ENCODE measurements at regions not wholly inside any gene's neighbourhood (a gene's known extent, or its start where the extent isn't known, plus 50 kb on each side); places are given as distances from the start of the nearest gene placed in this dataset.
"Not testable (repeated sequence)": the region's sequence is repeated elsewhere in the genome, so short reads cannot be mapped to it uniquely, and the experiment has no call there.

- DNase-seq (ENCODE audit: low spot score), result no peak
Measured at GRCh38 chr2:44051593-44052347, 56.0 kb upstream of the LRPPRC start.

- DNase-seq (ENCODE audit: low spot score), result no peak
Measured at GRCh38 chr2:44052584-44052983, 56.8 kb upstream of the LRPPRC start.

GRCh38 chr2:44053052-44053451 lies 57.3 kb upstream of the LRPPRC start:
- no peak for DNase-seq (ENCODE audit: low spot score)

- DNase-seq (ENCODE audit: low spot score), result no peak
Measured at GRCh38 chr2:44053456-44053855, 57.7 kb upstream of the LRPPRC start.

GRCh38 chr2:44055229-44055628 lies 59.4 kb upstream of the LRPPRC start:
- DNase-seq (ENCODE audit: low spot score), result no peak

GRCh38 chr2:44055664-44056063 lies 59.9 kb upstream of the LRPPRC start:
- no peak for DNase-seq (ENCODE audit: low spot score)

- no peak for DNase-seq (ENCODE audit: low spot score)
Measured at GRCh38 chr2:44056947-44057346, 61.2 kb upstream of the LRPPRC start.

GRCh38 chr2:44060286-44060685 lies 64.5 kb upstream of the LRPPRC start:
- not testable (repeated sequence) for DNase-seq (ENCODE audit: low spot score)

- no peak for DNase-seq (ENCODE audit: low spot score)
Measured at GRCh38 chr2:44060990-44061389, 65.2 kb upstream of the LRPPRC start.

- DNase-seq (ENCODE audit: low spot score), result no peak
Measured at GRCh38 chr2:44061469-44061868, 65.7 kb upstream of the LRPPRC start.

- DNase-seq (ENCODE audit: low spot score), result no peak
Measured at GRCh38 chr2:44061876-44062275, 66.1 kb upstream of the LRPPRC start.

- no peak for DNase-seq (ENCODE audit: low spot score)
Measured at GRCh38 chr2:44063033-44063432, 67.2 kb upstream of the LRPPRC start.

- not testable (repeated sequence) for DNase-seq (ENCODE audit: low spot score)
Measured at GRCh38 chr2:44064281-44064680, 68.5 kb upstream of the LRPPRC start.

- DNase-seq (ENCODE audit: low spot score), result not testable (repeated sequence)
Measured at GRCh38 chr2:44067012-44067790, 71.4 kb upstream of the LRPPRC start.

- not testable (repeated sequence) for DNase-seq (ENCODE audit: low spot score)
Measured at GRCh38 chr2:44067791-44068181, 72.0 kb upstream of the LRPPRC start.

- no peak for DNase-seq (ENCODE audit: low spot score)
Measured at GRCh38 chr2:44071454-44072046, 75.8 kb upstream of the LRPPRC start.

- not testable (repeated sequence) for DNase-seq (ENCODE audit: low spot score)
Measured at GRCh38 chr2:44073667-44074066, 77.9 kb upstream of the LRPPRC start.

- DNase-seq (ENCODE audit: low spot score), result not testable (repeated sequence)
Measured at GRCh38 chr2:44074795-44075194, 79.0 kb upstream of the LRPPRC start.

- DNase-seq (ENCODE audit: low spot score), result no peak
Measured at GRCh38 chr2:44075541-44075940, 79.8 kb upstream of the LRPPRC start.

GRCh38 chr2:44077942-44078511 lies 82.2 kb upstream of the LRPPRC start:
- no peak for DNase-seq (ENCODE audit: low spot score)

- no peak for DNase-seq (ENCODE audit: low spot score)
Measured at GRCh38 chr2:44079686-44080085, 83.9 kb upstream of the LRPPRC start.

- no peak for DNase-seq (ENCODE audit: low spot score)
Measured at GRCh38 chr2:44083054-44083453, 85.6 kb upstream of the PPM1B start.

GRCh38 chr2:44084850-44085249 lies 83.8 kb upstream of the PPM1B start:
- no peak for DNase-seq (ENCODE audit: low spot score)
